DND-41 (cell line): ENCODE measurements at regions not wholly inside any gene's neighbourhood (a gene's known extent, or its start where the extent isn't known, plus 50 kb on each side); places are given as distances from the start of the nearest gene placed in this dataset.

ENCODE experiments used
- ATAC-seq: fragments of 200-7000 bp; cut with Tn5 transposase; 3 replicates; pipeline ENCODE4 v1.9.1; 2021; ENCODE audit warnings: low read depth; ENCODE audit not compliant: insufficient read depth
- DNase-seq: peaks from one replicate; pipeline ENCODE4 v3.0.0-alpha.2; 2020
- H2AFZ ChIP-seq: 2 replicates; pipeline ENCODE4 v1.6.0; 2012; ENCODE audit warnings: low read depth, low read length
- H3K27ac ChIP-seq: 2 replicates; pipeline ENCODE4 v1.5.1; 2012; ENCODE audit warnings: low read length, inconsistent platforms
- H3K27me3 ChIP-seq: fragments of 200-600 bp; sonication (generic); 2 replicates; pipeline ENCODE4 v1.6.0; 2012; ENCODE audit warnings: low read length, mild to moderate bottlenecking, inconsistent platforms; ENCODE audit not compliant: insufficient read depth, poor library complexity
- H3K36me3 ChIP-seq: 2 replicates; pipeline ENCODE4 v1.5.1; 2012; ENCODE audit warnings: low read length, inconsistent platforms; ENCODE audit not compliant: insufficient read depth
- H3K4me1 ChIP-seq: 2 replicates; pipeline ENCODE4 v1.5.1; 2012; ENCODE audit warnings: mild to moderate bottlenecking, low read length; ENCODE audit not compliant: insufficient read depth
- H3K4me2 ChIP-seq: 2 replicates; pipeline ENCODE4 v1.6.0; 2012; ENCODE audit warnings: mild to moderate bottlenecking, moderate library complexity, low read length, inconsistent platforms; ENCODE audit not compliant: insufficient read depth
- H3K4me3 ChIP-seq, 2 experiments: fragments of 200-600 bp in 1 of 2; shearing (Covaris generic) in 1 of 2; 2 replicates each; pipeline ENCODE4 v1.5.1; 2012 to 2016; ENCODE audit warnings: inconsistent platforms in 2 of 2, low read length in 2 of 2, mild to moderate bottlenecking in 2 of 2, low read depth in 1 of 2, moderate library complexity in 1 of 2
- H3K79me2 ChIP-seq: 2 replicates; pipeline ENCODE4 v1.6.0; 2012; ENCODE audit warnings: low read length, inconsistent platforms; ENCODE audit not compliant: insufficient read depth
- H3K9ac ChIP-seq: 2 replicates; pipeline ENCODE4 v1.6.0; 2012; ENCODE audit warnings: low read depth, mild to moderate bottlenecking, inconsistent platforms, low read length, moderate library complexity
- H3K9me3 ChIP-seq: 2 replicates; pipeline ENCODE4 v1.5.1; 2012; ENCODE audit warnings: low read length, moderate library complexity, mild to moderate bottlenecking, inconsistent platforms; ENCODE audit not compliant: insufficient read depth, severe bottlenecking
- H4K20me1 ChIP-seq: 2 replicates; pipeline ENCODE4 v1.6.0; 2012; ENCODE audit warnings: low read length; ENCODE audit not compliant: insufficient read depth
- EZH2 ChIP-seq: IDR thresholded peaks from 3 replicates; pipeline ENCODE4 v1.6.1; 2012; ENCODE audit warnings: borderline replicate concordance, low read depth, mild to moderate bottlenecking, moderate library complexity, low read length, inconsistent platforms; ENCODE audit not compliant: severe bottlenecking
- TF ChIP-seq, protein P1 (sequence below): IDR thresholded peaks from 2 replicates; pipeline ENCODE4 v1.5.1; 2012; ENCODE audit warnings: borderline replicate concordance, low read length, moderate library complexity, mild to moderate bottlenecking; ENCODE audit not compliant: poor library complexity, severe bottlenecking; ENCODE audit errors: extremely low read depth

DNA sequence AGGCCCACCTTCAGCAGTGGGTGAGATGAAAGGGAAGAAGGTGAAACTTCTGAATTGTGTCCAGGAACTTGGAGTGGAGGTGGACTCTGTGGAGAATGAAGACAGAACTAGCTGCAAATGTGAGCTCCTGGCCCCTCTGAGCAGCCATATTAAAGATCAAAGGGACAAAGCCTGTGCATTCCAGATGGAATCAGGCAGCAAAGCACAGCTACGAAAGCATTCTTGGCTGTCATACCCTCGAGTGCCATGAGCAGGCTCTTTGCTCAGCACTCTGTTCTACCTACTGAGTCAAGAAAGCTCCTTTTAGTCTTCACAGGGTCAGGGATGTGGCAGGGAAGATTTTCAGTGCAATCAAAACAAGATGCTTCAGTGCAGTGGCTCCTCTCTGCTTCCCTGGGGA is 86.3 kb upstream of the TSPAN2 start:
- H3K4me2 ChIP-seq = no peak overlapping the region
- H3K27me3 ChIP-seq = peaks cover 5% of the 10 kb centered on the region
- H3K9me3 ChIP-seq = no peaks in the 10 kb centered on the region
- no peaks in the 10 kb centered on the region for H4K20me1 ChIP-seq
- H2AFZ ChIP-seq = no peak overlapping the region
- no peaks in the 10 kb centered on the region for H3K36me3 ChIP-seq
- H3K4me1 ChIP-seq = no peaks in the 10 kb centered on the region
- DNase-seq (no peak), ATAC-seq (no peak)
- H3K9ac ChIP-seq = no peak overlapping the region
- no peak for TF ChIP-seq EZH2
- TF ChIP-seq, protein P1, sequence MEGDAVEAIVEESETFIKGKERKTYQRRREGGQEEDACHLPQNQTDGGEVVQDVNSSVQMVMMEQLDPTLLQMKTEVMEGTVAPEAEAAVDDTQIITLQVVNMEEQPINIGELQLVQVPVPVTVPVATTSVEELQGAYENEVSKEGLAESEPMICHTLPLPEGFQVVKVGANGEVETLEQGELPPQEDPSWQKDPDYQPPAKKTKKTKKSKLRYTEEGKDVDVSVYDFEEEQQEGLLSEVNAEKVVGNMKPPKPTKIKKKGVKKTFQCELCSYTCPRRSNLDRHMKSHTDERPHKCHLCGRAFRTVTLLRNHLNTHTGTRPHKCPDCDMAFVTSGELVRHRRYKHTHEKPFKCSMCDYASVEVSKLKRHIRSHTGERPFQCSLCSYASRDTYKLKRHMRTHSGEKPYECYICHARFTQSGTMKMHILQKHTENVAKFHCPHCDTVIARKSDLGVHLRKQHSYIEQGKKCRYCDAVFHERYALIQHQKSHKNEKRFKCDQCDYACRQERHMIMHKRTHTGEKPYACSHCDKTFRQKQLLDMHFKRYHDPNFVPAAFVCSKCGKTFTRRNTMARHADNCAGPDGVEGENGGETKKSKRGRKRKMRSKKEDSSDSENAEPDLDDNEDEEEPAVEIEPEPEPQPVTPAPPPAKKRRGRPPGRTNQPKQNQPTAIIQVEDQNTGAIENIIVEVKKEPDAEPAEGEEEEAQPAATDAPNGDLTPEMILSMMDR = no peak
- H3K79me2 ChIP-seq = no peaks in the 10 kb centered on the region
- H3K27ac ChIP-seq = no peak overlapping the region
- no peak overlapping the region for H3K4me3 ChIP-seq

DNA sequence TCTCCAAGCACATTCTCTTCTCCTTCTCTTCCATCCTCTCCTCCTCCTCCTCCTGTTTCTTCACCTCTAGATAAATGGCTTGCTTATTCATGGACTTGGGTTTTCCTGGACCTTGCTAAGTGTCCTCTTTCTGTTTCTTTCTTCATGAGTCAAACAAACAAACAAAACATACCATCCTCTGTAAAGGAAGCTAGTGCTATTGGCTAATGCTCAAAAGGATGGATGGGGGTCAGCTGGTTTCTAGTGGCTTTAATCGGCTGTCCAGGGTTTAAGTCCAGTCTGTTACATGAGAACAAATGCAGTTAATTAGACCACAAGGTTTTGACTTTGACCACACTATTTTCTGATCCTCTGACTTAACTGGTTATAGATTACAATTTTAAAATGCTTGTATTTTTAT is 83.8 kb upstream of the TSPAN2 start:
- ATAC-seq (no peak), DNase-seq (no peak)
- Histone ChIP-seq H3K4me1 (no peaks in the 10 kb centered on the region), H3K9me3 (no peaks in the 10 kb centered on the region), H3K27me3 (no peaks in the 10 kb centered on the region), H3K9ac (no peak overlapping the region), H4K20me1 (no peaks in the 10 kb centered on the region), H3K36me3 (no peaks in the 10 kb centered on the region), H3K79me2 (no peaks in the 10 kb centered on the region), H3K27ac (no peak overlapping the region), H3K4me2 (no peak overlapping the region), H3K4me3 (no peak overlapping the region), H2AFZ (no peak overlapping the region)
- TF ChIP-seq EZH2 = no peak
- TF ChIP-seq, protein P1 = no peak

DNA sequence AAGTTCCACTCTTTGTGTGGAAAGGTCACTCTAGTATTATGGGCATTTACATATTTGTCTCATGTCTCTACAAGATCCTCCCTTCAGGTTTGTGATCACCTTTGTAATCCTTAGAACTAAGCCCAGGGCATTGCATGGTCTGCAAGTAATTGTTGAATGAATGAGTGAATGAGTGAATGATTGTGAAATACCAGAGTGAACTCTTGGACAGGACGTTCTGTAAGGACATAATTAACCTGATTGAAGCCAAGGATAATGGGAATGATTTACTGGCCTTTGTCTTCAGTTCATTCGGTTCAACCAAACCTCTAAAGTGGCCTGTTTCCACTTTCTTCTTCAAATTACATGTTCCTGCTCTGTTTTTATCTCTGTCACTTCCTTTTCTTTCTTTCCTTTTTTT is 83.0 kb upstream of the TSPAN2 start:
- Histone ChIP-seq H3K79me2 (no peaks in the 10 kb centered on the region), H2AFZ (no peak overlapping the region), H4K20me1 (no peaks in the 10 kb centered on the region), H3K4me1 (no peaks in the 10 kb centered on the region), H3K27me3 (no peaks in the 10 kb centered on the region), H3K27ac (no peak overlapping the region), H3K9me3 (no peaks in the 10 kb centered on the region), H3K4me2 (no peak overlapping the region), H3K36me3 (no peaks in the 10 kb centered on the region), H3K9ac (no peak overlapping the region), H3K4me3 (no peak overlapping the region)
- TF ChIP-seq, protein P1 = no peak
- no peak for TF ChIP-seq EZH2
- DNase-seq (no peak), ATAC-seq (no peak)

DNA sequence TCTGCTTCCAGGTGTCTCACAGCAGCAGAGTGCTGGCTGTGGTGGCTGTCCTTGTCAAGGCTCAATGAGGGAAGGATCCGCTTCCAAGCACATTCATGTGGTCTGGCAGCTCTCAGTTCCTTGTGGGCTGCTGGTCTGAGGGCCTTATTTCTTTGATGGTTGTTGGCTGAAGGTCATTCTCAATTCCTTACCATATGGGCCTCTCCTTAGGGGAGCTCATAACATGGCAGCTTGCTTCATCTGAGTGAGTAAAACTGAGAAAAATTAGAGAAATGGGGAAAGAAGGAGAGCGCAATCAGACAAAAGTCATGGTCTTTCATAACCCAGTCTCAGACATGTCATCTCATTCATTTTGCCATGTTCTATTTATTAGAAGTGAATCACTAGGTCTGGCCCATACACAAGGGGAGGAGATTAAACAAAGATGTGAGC is 81.7 kb upstream of the TSPAN2 start:
- DNase-seq (no peak), ATAC-seq (no peak)
- TF ChIP-seq, protein P1 = no peak
- no peak for TF ChIP-seq EZH2
- Histone ChIP-seq H3K4me1 (no peaks in the 10 kb centered on the region), H3K4me2 (no peak overlapping the region), H3K9ac (no peak overlapping the region), H3K27ac (no peak overlapping the region), H3K79me2 (no peaks in the 10 kb centered on the region), H3K27me3 (no peaks in the 10 kb centered on the region), H3K36me3 (no peaks in the 10 kb centered on the region), H3K4me3 (no peak overlapping the region), H4K20me1 (no peaks in the 10 kb centered on the region), H2AFZ (no peak overlapping the region), H3K9me3 (no peaks in the 10 kb centered on the region)
